ENCODE measurements at regions not wholly inside any gene's neighbourhood (a gene's known extent, or its start where the extent isn't known, plus 50 kb on each side); places are given as distances from the start of the nearest gene placed in this dataset.
"Not testable (repeated sequence)": the region's sequence is repeated elsewhere in the genome, so short reads cannot be mapped to it uniquely, and the experiment has no call there.

DNA sequence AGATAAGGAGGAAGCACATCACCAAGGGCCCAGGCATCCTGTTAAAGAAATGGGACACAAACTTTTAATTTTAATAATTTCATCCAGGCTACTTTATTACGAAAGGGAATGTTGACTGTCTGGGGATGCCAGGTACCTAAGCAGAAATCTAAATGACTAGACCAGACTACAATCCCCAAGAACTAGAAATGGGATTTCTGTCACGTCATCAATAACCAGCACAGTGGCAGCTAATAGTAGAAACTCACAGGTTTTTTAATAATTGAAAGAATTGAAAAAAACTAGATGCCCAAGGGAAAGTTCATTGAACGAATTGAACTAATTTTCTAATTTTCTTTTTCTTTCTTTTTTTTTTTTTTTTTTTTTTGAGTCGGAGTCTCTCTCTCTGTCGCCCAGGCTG is 789.3 kb downstream of the IGSF11 start:
- Histone ChIP-seq H3K4me3 (no peak overlapping the region), H3K4me1 (replicated peaks in 1 of 2) (no peaks in the 10 kb centered on the region), H3K9me3 (replicated peaks in 1 of 3) (no peaks in the 10 kb centered on the region), H3K27me3 (no peaks in the 10 kb centered on the region), H3K27ac (no peak overlapping the region), H3K36me3 (replicated peaks in 1 of 2) (no peaks in the 10 kb centered on the region)
- WGBS, 4 donors, result 78 to 86% (median 82%) methylated on average over 5 of the region's 5 CpGs
- intact Hi-C loops (cut with DNase I), result no loop called here
- TF ChIP-seq, protein P1, sequence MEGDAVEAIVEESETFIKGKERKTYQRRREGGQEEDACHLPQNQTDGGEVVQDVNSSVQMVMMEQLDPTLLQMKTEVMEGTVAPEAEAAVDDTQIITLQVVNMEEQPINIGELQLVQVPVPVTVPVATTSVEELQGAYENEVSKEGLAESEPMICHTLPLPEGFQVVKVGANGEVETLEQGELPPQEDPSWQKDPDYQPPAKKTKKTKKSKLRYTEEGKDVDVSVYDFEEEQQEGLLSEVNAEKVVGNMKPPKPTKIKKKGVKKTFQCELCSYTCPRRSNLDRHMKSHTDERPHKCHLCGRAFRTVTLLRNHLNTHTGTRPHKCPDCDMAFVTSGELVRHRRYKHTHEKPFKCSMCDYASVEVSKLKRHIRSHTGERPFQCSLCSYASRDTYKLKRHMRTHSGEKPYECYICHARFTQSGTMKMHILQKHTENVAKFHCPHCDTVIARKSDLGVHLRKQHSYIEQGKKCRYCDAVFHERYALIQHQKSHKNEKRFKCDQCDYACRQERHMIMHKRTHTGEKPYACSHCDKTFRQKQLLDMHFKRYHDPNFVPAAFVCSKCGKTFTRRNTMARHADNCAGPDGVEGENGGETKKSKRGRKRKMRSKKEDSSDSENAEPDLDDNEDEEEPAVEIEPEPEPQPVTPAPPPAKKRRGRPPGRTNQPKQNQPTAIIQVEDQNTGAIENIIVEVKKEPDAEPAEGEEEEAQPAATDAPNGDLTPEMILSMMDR (IDR thresholded peaks at IDR 0.05), result no peak
- TF ChIP-seq POLR2A (IDR thresholded peaks at IDR 0.05), result no peak
- DNase-seq, result no peak

DNA sequence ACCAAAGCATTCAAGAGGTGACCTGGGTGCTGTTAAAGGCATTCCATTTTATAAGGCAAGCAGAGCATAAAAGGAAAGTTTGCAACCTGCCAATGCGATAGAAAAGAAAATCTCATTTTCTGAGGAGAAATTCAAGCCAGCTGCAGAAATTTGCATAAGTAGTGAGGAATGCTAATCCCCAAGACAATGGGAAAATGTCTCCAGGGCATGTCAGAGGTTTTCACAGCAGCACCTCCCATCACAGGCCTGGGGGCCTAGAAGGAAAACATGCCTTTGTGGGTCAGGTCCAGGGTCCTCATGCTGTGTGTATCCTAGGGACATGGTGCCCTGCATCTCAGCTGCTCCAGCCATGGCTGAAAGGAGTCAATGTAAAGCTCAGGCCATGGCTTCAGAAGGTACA is 775.8 kb downstream of the IGSF11 start:
- H3K36me3 ChIP-seq (replicated peaks in 1 of 2); H3K27ac ChIP-seq; H3K27me3 ChIP-seq; H3K9me3 ChIP-seq (replicated peaks in 1 of 3); H3K4me3 ChIP-seq; H3K4me1 ChIP-seq (replicated peaks in 1 of 2); DNase-seq; intact Hi-C loops (cut with DNase I): not testable (repeated sequence)
- 86 to 100% (median 94%) methylated on average over 1 of the region's 1 CpG for WGBS, 4 donors

DNA sequence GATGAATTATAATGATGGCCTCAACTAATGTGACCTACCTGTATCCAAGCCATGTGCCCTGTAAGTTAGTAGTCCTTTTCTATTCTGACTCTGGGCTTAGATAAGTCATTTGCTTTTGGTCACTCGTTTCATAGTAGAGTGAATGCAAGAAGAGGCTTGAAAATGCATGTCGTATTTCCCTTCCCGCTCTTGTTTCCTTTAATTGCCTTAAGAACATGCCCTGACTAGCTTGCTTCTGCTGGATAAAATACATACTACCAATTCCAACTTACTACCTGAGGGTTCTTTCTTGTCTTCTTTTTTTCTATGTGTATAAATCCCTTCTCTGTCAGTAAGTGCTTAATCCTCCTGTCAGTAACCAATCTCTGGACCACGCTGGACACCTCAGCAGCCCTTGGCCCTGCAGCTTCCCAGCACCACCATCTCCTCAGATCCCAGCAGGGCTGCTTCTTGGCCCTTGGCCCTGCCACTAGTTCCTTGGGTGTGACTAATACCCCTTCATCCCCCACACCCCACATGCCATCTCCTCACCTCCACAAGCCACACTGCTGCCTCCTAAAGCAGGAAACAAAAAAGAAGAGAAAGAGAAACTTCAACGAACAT is 771.7 kb downstream of the IGSF11 start:
- Histone ChIP-seq H3K4me3 (no peak overlapping the region), H3K9me3 (replicated peaks in 1 of 3) (no peaks in the 10 kb centered on the region), H3K4me1 (replicated peaks in 1 of 2) (no peaks in the 10 kb centered on the region), H3K27me3 (no peaks in the 10 kb centered on the region), H3K36me3 (replicated peaks in 1 of 2) (no peaks in the 10 kb centered on the region), H3K27ac (no peak overlapping the region)
- TF ChIP-seq, protein P1 (IDR thresholded peaks at IDR 0.05), result no peak
- TF ChIP-seq POLR2A (IDR thresholded peaks at IDR 0.05), result no peak
- WGBS, 4 donors, result 71 to 77% (median 74%) methylated on average over 5 of the region's 5 CpGs
- intact Hi-C loops (cut with DNase I), result no loop called here
- no peak for DNase-seq

DNA sequence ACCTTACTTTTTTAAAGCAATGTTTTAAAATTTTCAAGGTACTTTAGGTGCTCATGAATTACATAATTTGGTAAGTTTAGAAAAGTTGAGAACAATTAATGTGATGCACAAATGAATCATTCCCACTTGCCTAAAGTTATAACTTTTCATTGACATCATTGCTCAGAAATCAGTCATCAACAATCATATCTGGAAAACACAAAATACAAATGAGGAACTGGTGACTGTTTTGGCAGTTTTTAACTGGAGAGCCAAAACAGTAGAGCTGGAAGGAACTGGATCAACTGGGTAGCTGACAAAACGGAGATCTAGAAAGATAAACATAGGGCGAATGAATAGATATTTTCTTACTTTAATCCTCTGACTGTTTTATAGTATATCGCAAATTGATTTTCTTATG is 767.1 kb downstream of the IGSF11 start:
- H3K27me3 ChIP-seq, result no peaks in the 10 kb centered on the region
- TF ChIP-seq, protein P1 (IDR thresholded peaks at IDR 0.05), result no peak
- no peak for TF ChIP-seq POLR2A (IDR thresholded peaks at IDR 0.05)
- DNase-seq, result no peak
- WGBS, 4 donors, result 74 to 82% (median 77%) methylated on average over 3 of the region's 3 CpGs
- no peaks in the 10 kb centered on the region for H3K36me3 ChIP-seq (replicated peaks in 1 of 2)
- H3K9me3 ChIP-seq (replicated peaks in 1 of 3), result no peaks in the 10 kb centered on the region
- intact Hi-C loops (cut with DNase I), result no loop called here
- H3K4me3 ChIP-seq, result no peak overlapping the region
- H3K4me1 ChIP-seq (replicated peaks in 1 of 2), result no peaks in the 10 kb centered on the region
- H3K27ac ChIP-seq, result no peak overlapping the region

DNA sequence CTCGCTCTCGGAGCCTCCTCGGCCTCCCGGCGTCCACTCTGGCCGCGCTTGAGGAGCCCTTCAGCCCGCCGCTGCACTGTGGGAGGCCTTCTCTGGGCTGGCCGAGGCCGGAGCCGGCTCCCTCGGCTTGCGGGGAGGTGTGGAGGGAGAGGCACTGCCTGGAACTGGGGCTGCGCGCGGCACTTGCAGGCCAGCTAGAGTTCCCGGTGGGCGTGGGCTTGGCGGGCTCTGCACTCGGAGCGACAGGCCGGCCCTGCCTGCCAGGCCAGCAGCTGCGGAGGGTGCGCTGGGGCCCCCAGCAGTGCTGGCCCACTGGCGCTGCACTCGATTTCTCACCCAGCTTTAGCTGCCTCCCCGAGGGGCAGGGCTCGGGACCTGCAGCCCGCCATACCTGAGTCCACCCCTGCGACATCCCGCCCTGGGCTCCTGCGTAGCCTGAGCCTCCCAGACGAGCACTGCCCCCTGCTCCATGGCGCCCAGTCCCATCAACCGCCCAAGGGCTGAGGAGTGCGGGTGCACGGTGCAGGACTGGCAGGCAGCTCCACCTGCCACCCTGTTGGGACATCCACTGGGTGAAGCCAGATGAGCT is 765.0 kb downstream of the IGSF11 start:
- intact Hi-C loops (cut with DNase I), result no loop called here
- no peak for DNase-seq
- TF ChIP-seq POLR2A (IDR thresholded peaks at IDR 0.05), result no peak
- TF ChIP-seq, protein P1 (IDR thresholded peaks at IDR 0.05), result no peak
- no peak overlapping the region for H3K27ac ChIP-seq
- H3K27me3 ChIP-seq, result no peaks in the 10 kb centered on the region
- 90 to 95% (median 92%) methylated on average over 27 to 38 of the region's 38 CpGs for WGBS, 4 donors
- no peaks in the 10 kb centered on the region for H3K4me1 ChIP-seq (replicated peaks in 1 of 2)
- H3K4me3 ChIP-seq, result no peak overlapping the region
- H3K9me3 ChIP-seq (replicated peaks in 1 of 3), result no peaks in the 10 kb centered on the region
- H3K36me3 ChIP-seq (replicated peaks in 1 of 2), result no peaks in the 10 kb centered on the region

All from adrenal gland (tissue), 9 donors.